ENCODE measurements at regions not wholly inside any gene's neighbourhood (a gene's known extent, or its start where the extent isn't known, plus 50 kb on each side); places are given as distances from the start of the nearest gene placed in this dataset.

DNA sequence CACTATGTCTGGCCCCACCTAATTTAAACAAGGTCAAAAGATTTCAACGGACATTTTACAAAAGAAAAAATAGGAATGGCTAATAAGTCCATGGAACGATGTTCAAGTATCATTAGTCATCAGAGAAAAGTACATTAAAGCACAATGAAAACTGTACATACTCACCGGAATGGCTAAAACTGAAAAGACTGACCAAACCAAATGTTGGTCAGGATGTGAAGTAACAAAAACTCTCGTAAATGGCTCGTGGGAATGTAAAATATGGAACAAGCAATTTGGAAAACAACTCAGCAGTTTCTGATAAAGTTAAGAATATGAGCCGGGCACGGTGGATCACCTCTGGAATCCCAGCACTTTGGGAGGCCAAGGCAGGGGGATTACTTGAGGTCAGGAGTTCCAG is 65.7 kb upstream of the PARD3 start:
- TF ChIP-seq, protein P1, sequence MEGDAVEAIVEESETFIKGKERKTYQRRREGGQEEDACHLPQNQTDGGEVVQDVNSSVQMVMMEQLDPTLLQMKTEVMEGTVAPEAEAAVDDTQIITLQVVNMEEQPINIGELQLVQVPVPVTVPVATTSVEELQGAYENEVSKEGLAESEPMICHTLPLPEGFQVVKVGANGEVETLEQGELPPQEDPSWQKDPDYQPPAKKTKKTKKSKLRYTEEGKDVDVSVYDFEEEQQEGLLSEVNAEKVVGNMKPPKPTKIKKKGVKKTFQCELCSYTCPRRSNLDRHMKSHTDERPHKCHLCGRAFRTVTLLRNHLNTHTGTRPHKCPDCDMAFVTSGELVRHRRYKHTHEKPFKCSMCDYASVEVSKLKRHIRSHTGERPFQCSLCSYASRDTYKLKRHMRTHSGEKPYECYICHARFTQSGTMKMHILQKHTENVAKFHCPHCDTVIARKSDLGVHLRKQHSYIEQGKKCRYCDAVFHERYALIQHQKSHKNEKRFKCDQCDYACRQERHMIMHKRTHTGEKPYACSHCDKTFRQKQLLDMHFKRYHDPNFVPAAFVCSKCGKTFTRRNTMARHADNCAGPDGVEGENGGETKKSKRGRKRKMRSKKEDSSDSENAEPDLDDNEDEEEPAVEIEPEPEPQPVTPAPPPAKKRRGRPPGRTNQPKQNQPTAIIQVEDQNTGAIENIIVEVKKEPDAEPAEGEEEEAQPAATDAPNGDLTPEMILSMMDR (IDR thresholded peaks at IDR 0.05) = no peak
- TF ChIP-seq POLR2A (IDR thresholded peaks at IDR 0.05) = no peak

All from tibial nerve (tissue), 3 donors.